LNCaP clone FGC (cell line): ENCODE measurements at regions not wholly inside any gene's neighbourhood (a gene's known extent, or its start where the extent isn't known, plus 50 kb on each side); places are given as distances from the start of the nearest gene placed in this dataset.

ENCODE experiments used
- DNase-seq: peaks from one replicate; pipeline ENCODE4 v3.0.0-alpha.2; 2011; ENCODE audit warnings: low read depth
- H3K4me3 ChIP-seq: 2 replicates; pipeline ENCODE4 v1.5.1; 2011; ENCODE audit warnings: mild to moderate bottlenecking, low read depth, low read length, control low read depth
- CTCF ChIP-seq: IDR thresholded peaks from 2 replicates; pipeline ENCODE4 v1.5.1; 2012; ENCODE audit warnings: mild to moderate bottlenecking; ENCODE audit not compliant: control insufficient read depth, insufficient read depth; ENCODE audit errors: extremely low read depth

DNA sequence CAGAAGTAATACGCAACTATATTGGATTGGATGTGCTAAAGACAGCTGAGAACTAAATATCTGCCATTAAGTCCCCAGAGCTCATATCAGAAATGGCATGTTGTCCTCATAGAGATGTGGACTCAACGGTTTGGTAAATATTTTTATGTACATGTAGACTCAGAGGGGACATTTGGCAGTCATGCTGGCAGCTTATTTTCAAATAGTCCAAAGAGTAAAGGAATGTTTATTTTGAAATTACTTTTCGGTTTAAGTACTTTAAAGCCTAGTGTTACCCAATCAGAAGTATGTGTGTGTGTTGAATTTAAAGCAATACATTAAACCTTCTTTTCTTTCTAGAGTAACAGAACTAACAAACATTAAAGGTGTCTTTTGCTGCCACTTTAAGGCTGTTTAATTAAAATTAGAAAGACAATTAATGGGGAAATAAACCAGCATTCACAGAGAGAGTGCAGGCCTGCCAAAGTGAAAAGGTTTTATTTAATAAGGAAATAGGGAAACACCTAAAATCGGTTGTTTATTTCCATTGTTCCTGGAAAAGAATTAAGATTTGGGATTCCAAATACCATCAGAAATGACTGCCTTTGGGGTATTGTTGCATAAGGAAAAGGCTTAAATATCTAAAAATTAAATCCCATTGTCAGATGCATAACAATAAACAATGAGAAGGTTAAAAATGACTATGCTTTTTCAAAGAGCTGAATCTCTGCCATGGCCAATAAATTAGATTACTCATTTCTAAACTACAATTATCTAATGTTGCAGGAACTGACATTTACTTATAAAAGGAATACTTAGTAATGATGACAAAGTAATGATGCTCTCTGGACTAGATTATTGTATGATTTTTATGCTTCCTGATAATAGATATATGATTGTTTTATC is 113.4 kb upstream of the AHR start:
- no peak for TF ChIP-seq CTCF
- DNase-seq = peak; percentile 22
- H3K4me3 ChIP-seq = no peak overlapping the region

- no peak overlapping the region for H3K4me3 ChIP-seq
- no peak for TF ChIP-seq CTCF
- no peak for DNase-seq
These were observed 112.8 kb upstream of the AHR start for GRCh38 chr7:17185690-17186070.

DNA sequence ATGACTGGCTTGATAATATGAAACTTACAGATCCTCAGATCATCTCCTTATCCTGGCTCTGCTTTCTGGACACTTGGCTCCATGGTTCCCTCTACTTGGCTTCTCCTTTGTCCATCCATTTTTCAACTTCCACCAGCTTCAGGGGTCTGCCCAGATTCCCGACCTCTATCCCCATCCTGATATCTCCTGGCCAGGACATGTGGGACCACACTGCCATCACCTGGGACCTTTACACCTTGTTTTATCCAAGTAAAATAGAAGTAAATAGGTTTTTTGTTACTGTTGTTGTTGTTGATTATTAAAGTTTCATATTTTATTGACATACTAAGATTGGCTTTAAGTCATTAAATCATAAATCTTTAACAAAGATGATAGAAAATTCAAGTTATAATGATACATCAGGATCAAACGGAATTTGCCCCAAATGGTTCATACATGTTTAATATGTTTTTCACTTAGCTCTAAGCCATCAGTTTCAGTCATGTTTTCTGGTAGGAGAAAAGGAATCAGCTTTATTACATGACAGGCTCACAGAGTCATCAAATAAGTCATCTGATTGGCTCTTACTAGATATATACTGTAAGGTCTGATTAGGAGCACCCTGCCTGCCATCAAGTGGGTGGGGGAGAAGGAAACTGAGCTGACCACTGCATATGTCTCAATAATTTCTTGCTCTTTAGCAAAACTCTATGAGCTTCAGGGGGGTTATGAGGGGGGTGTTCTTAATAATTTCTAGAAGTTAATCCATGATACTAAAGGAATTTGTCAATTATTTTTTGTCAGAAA is 111.5 kb upstream of the AHR start:
- no peak for DNase-seq
- TF ChIP-seq CTCF = no peak
- H3K4me3 ChIP-seq = no peak overlapping the region

GRCh38 chr7:17194656-17195055 is 103.8 kb upstream of the AHR start:
- no peak for DNase-seq
- H3K4me3 ChIP-seq = no peak overlapping the region
- TF ChIP-seq CTCF = no peak

DNA sequence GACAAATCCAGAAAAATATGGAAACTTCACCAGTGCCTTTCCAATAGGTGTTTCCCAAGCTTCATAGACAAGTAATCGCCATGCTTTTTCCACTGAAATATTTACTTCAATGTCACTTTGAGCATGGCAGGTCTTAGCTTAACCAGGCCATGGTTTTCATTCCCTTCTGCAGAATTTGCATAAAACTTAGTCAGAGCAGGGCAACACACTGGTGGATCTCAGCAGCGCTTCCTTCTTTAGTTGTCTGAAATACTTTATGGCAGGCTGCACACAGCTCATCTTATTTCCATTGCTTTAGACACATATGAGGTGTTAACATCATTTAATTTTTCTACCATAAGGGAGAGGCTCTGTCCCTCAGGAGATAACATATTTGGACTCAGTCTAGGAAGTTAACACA is 102.9 kb upstream of the AHR start:
- DNase-seq = no peak
- no peak for TF ChIP-seq CTCF
- no peak overlapping the region for H3K4me3 ChIP-seq

GRCh38 chr7:17205910-17206309 is 92.5 kb upstream of the AHR start:
- no peak for DNase-seq
- no peak for TF ChIP-seq CTCF
- H3K4me3 ChIP-seq = no peak overlapping the region
